SK-N-SH treated with all-trans-retinoic acid at 6 μM for 48 hours (cell line): ENCODE measurements at regions not wholly inside any gene's neighbourhood (a gene's known extent, or its start where the extent isn't known, plus 50 kb on each side); places are given as distances from the start of the nearest gene placed in this dataset.
A peak's percentile ranks its signal among the peaks of the same experiment; 100 is the strongest.

ENCODE experiments used
- ATAC-seq: fragments of 200-7000 bp; cut with Tn5 transposase; 3 replicates; pipeline ENCODE4 v1.9.1; 2020; ENCODE audit warnings: mild to moderate bottlenecking, moderate library complexity
- ARNTL ChIP-seq: fragments of 450-650 bp; formaldehyde crosslinking; IDR thresholded peaks from 2 replicates; pipeline ENCODE4 v1.5.0; 2020; ENCODE audit warnings: low read depth, mild to moderate bottlenecking, moderate library complexity, borderline replicate concordance
- BACH2 ChIP-seq: fragments of 250-450 bp; sonication (Bioruptor Pico); IDR thresholded peaks from 2 replicates; pipeline ENCODE4 v1.9.0; 2021; ENCODE audit warnings: mild to moderate bottlenecking, borderline replicate concordance
- CSDC2 ChIP-seq: fragments of 250-450 bp; sonication (Bioruptor Pico); IDR thresholded peaks from 2 replicates; pipeline ENCODE4 v1.5.0; 2020; ENCODE audit warnings: mild to moderate bottlenecking, moderate library complexity
- ISL1 ChIP-seq: fragments of 250-450 bp; sonication (Bioruptor Pico); IDR thresholded peaks from 2 replicates; pipeline ENCODE4 v2.1.2; 2022; ENCODE audit warnings: mild to moderate bottlenecking, moderate library complexity
- OSR1 ChIP-seq: fragments of 250-450 bp; sonication (Bioruptor Pico); IDR thresholded peaks from 2 replicates; pipeline ENCODE4 v1.8.0; 2022; ENCODE audit warnings: moderate library complexity, mild to moderate bottlenecking, inconsistent platforms
- PPARA ChIP-seq: fragments of 250-450 bp; sonication (Bioruptor Pico); IDR thresholded peaks from 2 replicates; pipeline ENCODE4 v1.5.0; 2020; ENCODE audit warnings: mild to moderate bottlenecking, borderline replicate concordance
- RARB ChIP-seq: fragments of 250-450 bp; sonication (Bioruptor Pico); IDR thresholded peaks from 2 replicates; pipeline ENCODE4 v1.8.0; 2021; ENCODE audit warnings: mild to moderate bottlenecking, moderate library complexity
- SNAI2 ChIP-seq: fragments of 250-450 bp; sonication (Bioruptor Pico); IDR thresholded peaks from 2 replicates; pipeline ENCODE4 v1.5.0; 2020; ENCODE audit warnings: mild to moderate bottlenecking, moderate library complexity
- TCF4 ChIP-seq: fragments of 250-450 bp; sonication (Bioruptor Pico); IDR thresholded peaks from 2 replicates; pipeline ENCODE4 v1.8.0; 2021; ENCODE audit warnings: mild to moderate bottlenecking, moderate library complexity, borderline replicate concordance
- TOX ChIP-seq: fragments of 250-450 bp; sonication (Bioruptor Pico); IDR thresholded peaks from 2 replicates; pipeline ENCODE4 v1.8.0; 2021; ENCODE audit warnings: mild to moderate bottlenecking, moderate library complexity, borderline replicate concordance
- ZC3H10 ChIP-seq: fragments of 250-450 bp; sonication (Bioruptor Pico); IDR thresholded peaks from 2 replicates; pipeline ENCODE4 v1.5.1; 2021; ENCODE audit warnings: mild to moderate bottlenecking, moderate library complexity
- ZFP30 ChIP-seq: fragments of 450-650 bp; formaldehyde crosslinking; IDR thresholded peaks from 2 replicates; pipeline ENCODE4 v1.5.0; 2022; ENCODE audit warnings: mild to moderate bottlenecking, moderate library complexity
- ZNF565 ChIP-seq: fragments of 450-650 bp; formaldehyde crosslinking; conservative IDR thresholded peaks from 2 replicates; pipeline ENCODE4 v1.5.0; 2020; ENCODE audit warnings: low read depth, mild to moderate bottlenecking, moderate library complexity
- ZNF70 ChIP-seq: fragments of 450-650 bp; formaldehyde crosslinking; IDR thresholded peaks from 2 replicates; pipeline ENCODE4 v1.5.0; 2020; ENCODE audit warnings: mild to moderate bottlenecking, moderate library complexity
- ZNF8 ChIP-seq: fragments of 450-650 bp; formaldehyde crosslinking; IDR thresholded peaks from 2 replicates; pipeline ENCODE4 v1.5.0; 2020; ENCODE audit warnings: mild to moderate bottlenecking, moderate library complexity
- TF ChIP-seq, protein P1 (sequence below): fragments of 250-450 bp; sonication (Bioruptor Pico); IDR thresholded peaks from 2 replicates; pipeline ENCODE4 v1.8.0; 2021; ENCODE audit warnings: low read depth, mild to moderate bottlenecking, moderate library complexity, borderline replicate concordance
- TF ChIP-seq, protein P2 (sequence below): fragments of 250-450 bp; sonication (Bioruptor Pico); IDR thresholded peaks from 2 replicates; pipeline ENCODE4 v1.5.1; 2020; ENCODE audit warnings: low read depth, mild to moderate bottlenecking, moderate library complexity
- TF ChIP-seq, protein P3 (sequence below): fragments of 250-450 bp; sonication (Bioruptor Pico); IDR thresholded peaks from 2 replicates; pipeline ENCODE4 v1.8.0; 2020; ENCODE audit warnings: mild to moderate bottlenecking, moderate library complexity, borderline replicate concordance

- no peak for ATAC-seq
- TF ChIP-seq SNAI2 (CRISPR knock-in tag) (no peak), PPARA (CRISPR knock-in tag) (no peak), TOX (CRISPR knock-in tag) (no peak), BACH2 (CRISPR knock-in tag) (no peak)
Observed at GRCh38 chr16:85458968-85459367, 154.2 kb upstream of the GSE1 start.

GRCh38 chr16:85459529-85460251 lies 153.4 kb upstream of the GSE1 start:
- no peak for TF ChIP-seq ZFP30 (CRISPR knock-in tag)
- TF ChIP-seq SNAI2 (CRISPR knock-in tag), result no peak
- TF ChIP-seq TOX (CRISPR knock-in tag), result no peak
- TF ChIP-seq ISL1 (CRISPR knock-in tag), result no peak
- no peak for TF ChIP-seq OSR1 (CRISPR knock-in tag)
- TF ChIP-seq ZNF8 (CRISPR knock-in tag), result no peak
- no peak for TF ChIP-seq TCF4
- ATAC-seq, result no peak

DNA sequence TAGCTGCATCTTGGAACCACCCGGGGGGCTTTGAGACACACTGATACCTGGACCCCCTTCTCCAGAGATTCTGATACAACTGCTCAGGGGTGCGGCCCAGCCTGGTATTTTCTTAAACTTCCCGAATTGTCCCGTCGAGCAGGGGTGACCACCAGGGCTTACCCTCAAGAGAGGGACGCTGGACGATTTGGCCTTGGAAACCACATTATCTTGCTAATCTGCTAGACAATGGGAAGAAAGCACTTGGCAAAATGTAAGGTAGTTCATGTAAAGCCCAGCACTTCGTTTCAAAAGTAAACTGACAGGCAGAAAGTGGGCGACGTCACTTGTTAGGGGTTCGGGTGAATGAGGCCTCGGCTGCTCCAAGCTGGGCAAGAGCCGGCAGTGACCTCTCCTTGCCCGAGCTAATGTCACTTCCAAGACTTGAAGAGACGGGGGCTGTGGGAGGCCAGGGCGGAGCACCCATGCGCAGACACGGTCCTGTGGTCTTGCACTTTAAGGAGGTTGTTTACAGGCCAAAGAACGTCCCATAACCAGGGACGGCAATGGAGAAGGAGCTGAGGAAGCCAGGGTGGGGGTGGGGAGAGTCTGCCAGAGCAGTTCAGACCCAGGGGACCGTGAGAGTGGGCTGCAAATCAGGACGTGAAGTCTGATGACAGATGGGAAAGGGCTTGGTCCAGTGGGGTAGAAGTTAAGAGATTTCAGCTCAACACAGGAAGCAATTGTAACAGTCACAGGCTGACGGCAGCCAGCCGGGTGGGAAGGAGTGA lies 152.7 kb upstream of the GSE1 start:
- TF ChIP-seq ZNF8 (CRISPR knock-in tag) (no peak), ZNF565 (no peak), OSR1 (CRISPR knock-in tag) (no peak), ARNTL (no peak), TOX (CRISPR knock-in tag) (no peak), CSDC2 (CRISPR knock-in tag) (no peak), ZC3H10 (CRISPR knock-in tag) (no peak), RARB (CRISPR knock-in tag) (no peak)
- TF ChIP-seq, protein P1, sequence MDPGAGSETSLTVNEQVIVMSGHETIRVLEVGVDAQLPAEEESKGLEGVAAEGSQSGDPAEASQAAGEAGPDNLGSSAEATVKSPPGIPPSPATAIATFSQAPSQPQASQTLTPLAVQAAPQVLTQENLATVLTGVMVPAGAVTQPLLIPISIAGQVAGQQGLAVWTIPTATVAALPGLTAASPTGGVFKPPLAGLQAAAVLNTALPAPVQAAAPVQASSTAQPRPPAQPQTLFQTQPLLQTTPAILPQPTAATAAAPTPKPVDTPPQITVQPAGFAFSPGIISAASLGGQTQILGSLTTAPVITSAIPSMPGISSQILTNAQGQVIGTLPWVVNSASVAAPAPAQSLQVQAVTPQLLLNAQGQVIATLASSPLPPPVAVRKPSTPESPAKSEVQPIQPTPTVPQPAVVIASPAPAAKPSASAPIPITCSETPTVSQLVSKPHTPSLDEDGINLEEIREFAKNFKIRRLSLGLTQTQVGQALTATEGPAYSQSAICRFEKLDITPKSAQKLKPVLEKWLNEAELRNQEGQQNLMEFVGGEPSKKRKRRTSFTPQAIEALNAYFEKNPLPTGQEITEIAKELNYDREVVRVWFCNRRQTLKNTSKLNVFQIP, result no peak
- ATAC-seq, result no peak

- peak; percentile 33; the same call in 1 of the 3 replicates for ATAC-seq
Observed at GRCh38 chr16:85461022-85461813, 151.9 kb upstream of the GSE1 start.

More at GRCh38 chr16:85461022-85461813, 151.9 kb upstream of the GSE1 start:
- TF ChIP-seq, protein P2, sequence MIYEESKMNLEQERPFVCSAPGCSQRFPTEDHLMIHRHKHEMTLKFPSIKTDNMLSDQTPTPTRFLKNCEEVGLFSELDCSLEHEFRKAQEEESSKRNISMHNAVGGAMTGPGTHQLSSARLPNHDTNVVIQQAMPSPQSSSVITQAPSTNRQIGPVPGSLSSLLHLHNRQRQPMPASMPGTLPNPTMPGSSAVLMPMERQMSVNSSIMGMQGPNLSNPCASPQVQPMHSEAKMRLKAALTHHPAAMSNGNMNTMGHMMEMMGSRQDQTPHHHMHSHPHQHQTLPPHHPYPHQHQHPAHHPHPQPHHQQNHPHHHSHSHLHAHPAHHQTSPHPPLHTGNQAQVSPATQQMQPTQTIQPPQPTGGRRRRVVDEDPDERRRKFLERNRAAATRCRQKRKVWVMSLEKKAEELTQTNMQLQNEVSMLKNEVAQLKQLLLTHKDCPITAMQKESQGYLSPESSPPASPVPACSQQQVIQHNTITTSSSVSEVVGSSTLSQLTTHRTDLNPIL (CRISPR knock-in tag), result no peak
- TF ChIP-seq ZNF70 (CRISPR knock-in tag), result no peak
- TF ChIP-seq, protein P3, sequence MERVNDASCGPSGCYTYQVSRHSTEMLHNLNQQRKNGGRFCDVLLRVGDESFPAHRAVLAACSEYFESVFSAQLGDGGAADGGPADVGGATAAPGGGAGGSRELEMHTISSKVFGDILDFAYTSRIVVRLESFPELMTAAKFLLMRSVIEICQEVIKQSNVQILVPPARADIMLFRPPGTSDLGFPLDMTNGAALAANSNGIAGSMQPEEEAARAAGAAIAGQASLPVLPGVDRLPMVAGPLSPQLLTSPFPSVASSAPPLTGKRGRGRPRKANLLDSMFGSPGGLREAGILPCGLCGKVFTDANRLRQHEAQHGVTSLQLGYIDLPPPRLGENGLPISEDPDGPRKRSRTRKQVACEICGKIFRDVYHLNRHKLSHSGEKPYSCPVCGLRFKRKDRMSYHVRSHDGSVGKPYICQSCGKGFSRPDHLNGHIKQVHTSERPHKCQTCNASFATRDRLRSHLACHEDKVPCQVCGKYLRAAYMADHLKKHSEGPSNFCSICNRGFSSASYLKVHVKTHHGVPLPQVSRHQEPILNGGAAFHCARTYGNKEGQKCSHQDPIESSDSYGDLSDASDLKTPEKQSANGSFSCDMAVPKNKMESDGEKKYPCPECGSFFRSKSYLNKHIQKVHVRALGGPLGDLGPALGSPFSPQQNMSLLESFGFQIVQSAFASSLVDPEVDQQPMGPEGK, result no peak
- no peak for TF ChIP-seq ZNF565
- TF ChIP-seq PPARA (CRISPR knock-in tag), result no peak
